ENCODE measurements at regions not wholly inside any gene's neighbourhood (a gene's known extent, or its start where the extent isn't known, plus 50 kb on each side); places are given as distances from the start of the nearest gene placed in this dataset.

- TF ChIP-seq EZH2 (IDR thresholded peaks at IDR 0.05; ENCODE audit: borderline replicate concordance, insufficient read depth, low read depth, low read length, poor library complexity, severe bottlenecking) (no peak), CTCF (IDR thresholded peaks at IDR 0.05) (no peak)
Measured at GRCh38 chr18:45287531-45287930, 327.7 kb upstream of the SLC14A2 start.
